ENCODE measurements at regions not wholly inside any gene's neighbourhood (a gene's known extent, or its start where the extent isn't known, plus 50 kb on each side); places are given as distances from the start of the nearest gene placed in this dataset.

GRCh38 chr12:128091951-128092382 lies 175.0 kb upstream of the TMEM132C start:
- TF ChIP-seq GATA3 (IDR thresholded peaks at IDR 0.05; ENCODE audit: low read depth, low read length), result peak; percentile 87
- peak; percentile 96 for TF ChIP-seq GATA2 (IDR thresholded peaks at IDR 0.05; ENCODE audit: low read depth, low read length)

All from SH-SY5Y (cell line).